Upper lobe of left lung (tissue), 6 donors: ENCODE measurements at regions not wholly inside any gene's neighbourhood (a gene's known extent, or its start where the extent isn't known, plus 50 kb on each side); places are given as distances from the start of the nearest gene placed in this dataset.

Experiments
- ATAC-seq, 2 donors: fragments of 200-7000 bp; cut with Tn5 transposase; one replicate each; pipeline ENCODE4 v1.9.1; 2022; ENCODE audit warnings: mild to moderate bottlenecking in 2 of 2, moderate library complexity in 2 of 2; ENCODE audit not compliant: low FRiP score in 2 of 2
- DNase-seq, 2 donors: peaks; one replicate each; pipeline ENCODE4 v3.0.0-alpha.2; 2019 to 2020
- H3K27ac ChIP-seq, 4 donors: fragments of 200-600 bp; sonication (generic); one replicate each; pipeline ENCODE4 v1.5.1; 2016 to 2019
- H3K27me3 ChIP-seq, 4 donors: fragments of 200-600 bp; sonication (generic); one replicate each; pipeline ENCODE4 v1.5.1; 2017 to 2019
- H3K36me3 ChIP-seq, 4 donors: fragments of 200-600 bp; sonication (generic); one replicate each; pipeline ENCODE4 v1.5.1; 2016 to 2019
- H3K4me1 ChIP-seq, 4 donors: fragments of 200-600 bp; sonication (generic); one replicate each; pipeline ENCODE4 v1.5.1; 2018 to 2019
- H3K4me3 ChIP-seq, 4 donors: fragments of 200-600 bp; sonication (generic); one replicate each; pipeline ENCODE4 v1.5.1; 2017 to 2019; ENCODE audit warnings: mild to moderate bottlenecking in 2 of 4, moderate library complexity in 1 of 4
- H3K9me3 ChIP-seq, 4 donors: fragments of 200-600 bp; sonication (generic); one replicate each; pipeline ENCODE4 v1.5.1; 2018 to 2019
- CTCF ChIP-seq, 6 experiments: fragments of 450-650 bp in 4 of 6; fragments of 200-600 bp in 2 of 6; sonication (generic) in 2 of 6; IDR thresholded peaks; one replicate each; pipeline ENCODE4 v1.5.1; 2016 to 2019; ENCODE audit warnings: antibody characterized with exemption in 6 of 6
- EP300 ChIP-seq, 4 donors: sonication (generic); formaldehyde crosslinking; IDR thresholded peaks; one replicate each; pipeline ENCODE4 v1.5.1; 2017; ENCODE audit warnings: antibody characterized with exemption in 4 of 4, control low read depth in 2 of 4
- POLR2A ChIP-seq, 4 donors: fragments of 450-650 bp; IDR thresholded peaks; one replicate each; pipeline ENCODE4 v1.5.1; 2016 to 2017; ENCODE audit warnings: antibody characterized with exemption in 4 of 4, mild to moderate bottlenecking in 2 of 4
- POLR2AphosphoS5 ChIP-seq, 2 donors: sonication (generic); formaldehyde crosslinking; IDR thresholded peaks; one replicate each; pipeline ENCODE4 v1.5.1; 2017; ENCODE audit warnings: antibody characterized with exemption in 2 of 2
- WGBS, 2 donors: methylation state at CpG; one replicate each; pipeline ENCODE4 v1.1.5; 2017 to 2018; 5-methylcytosine and 5-hydroxymethylcytosine counted together
- donor health status: DM: no; HTN: no; CAD: no; lungs with moderate emphysema.
- donor health status: DM: no; HTN: yes; CAD: no; lungs with severe emphysema.

- TF ChIP-seq EP300 (IDR thresholded peaks at IDR 0.05) (no peak), CTCF (IDR thresholded peaks at IDR 0.05) (no peak)
- DNase-seq (no peak), ATAC-seq (no peak)
- no peaks in the 10 kb centered on the region for H3K27me3 ChIP-seq
- H3K27ac ChIP-seq, result no peak overlapping the region
- no peaks in the 10 kb centered on the region for H3K36me3 ChIP-seq
- H3K4me1 ChIP-seq, result no peaks in the 10 kb centered on the region
- peaks cover 0 to 6% (median 0%) of the 10 kb centered on the region in 4 donors for H3K9me3 ChIP-seq
- no peak overlapping the region for H3K4me3 ChIP-seq
- 87 to 93% methylated on average over 12 to 15 of the region's 17 CpGs for WGBS, 2 donors
These were observed 221.2 kb upstream of the ATP6AP2 start for GRCh38 chrX:40359593-40359992.

- Histone ChIP-seq H3K4me1 (no peaks in the 10 kb centered on the region), H3K36me3 (no peaks in the 10 kb centered on the region), H3K9me3 (peaks cover 0 to 6% (median 0%) of the 10 kb centered on the region in 4 donors), H3K4me3 (no peak overlapping the region), H3K27me3 (no peaks in the 10 kb centered on the region), H3K27ac (no peak overlapping the region)
- ATAC-seq, result no peak
- 97% methylated on average over 15 of the region's 15 CpGs; no CpG with 5 or more reads in 1 of the 2 donors for WGBS, 2 donors
- TF ChIP-seq EP300 (IDR thresholded peaks at IDR 0.05), result no peak
- no peak for TF ChIP-seq POLR2AphosphoS5 (IDR thresholded peaks at IDR 0.05)
- no peak for TF ChIP-seq CTCF (IDR thresholded peaks at IDR 0.05)
- no peak for TF ChIP-seq POLR2A (IDR thresholded peaks at IDR 0.05)
- no peak for DNase-seq
These were observed 221.8 kb upstream of the ATP6AP2 start for GRCh38 chrX:40358994-40359393.

- Histone ChIP-seq H3K4me3 (no peak overlapping the region), H3K36me3 (no peaks in the 10 kb centered on the region), H3K9me3 (peaks cover 0 to 9% (median 0%) of the 10 kb centered on the region in 4 donors), H3K27ac (no peak overlapping the region), H3K4me1 (no peaks in the 10 kb centered on the region), H3K27me3 (no peaks in the 10 kb centered on the region)
- no peak for TF ChIP-seq POLR2A (IDR thresholded peaks at IDR 0.05)
- TF ChIP-seq CTCF (IDR thresholded peaks at IDR 0.05), result no peak
- no peak for TF ChIP-seq POLR2AphosphoS5 (IDR thresholded peaks at IDR 0.05)
- DNase-seq (no peak), ATAC-seq (no peak)
- WGBS, 2 donors, result 87 to 88% methylated on average over 2 of the region's 2 CpGs
These were observed 231.5 kb upstream of the ATP6AP2 start for GRCh38 chrX:40349251-40349650.

- TF ChIP-seq POLR2AphosphoS5 (IDR thresholded peaks at IDR 0.05) (no peak), CTCF (IDR thresholded peaks at IDR 0.05) (no peak), POLR2A (IDR thresholded peaks at IDR 0.05) (no peak), EP300 (IDR thresholded peaks at IDR 0.05) (no peak)
- Histone ChIP-seq H3K27me3 (no peaks in the 10 kb centered on the region), H3K4me3 (no peak overlapping the region), H3K9me3 (peaks cover 0 to 9% (median 0%) of the 10 kb centered on the region in 4 donors), H3K27ac (no peak overlapping the region), H3K4me1 (no peaks in the 10 kb centered on the region), H3K36me3 (no peaks in the 10 kb centered on the region)
- DNase-seq, result no peak
- 78 to 100% methylated on average over 1 of the region's 1 CpG for WGBS, 2 donors
- ATAC-seq, result no peak
These were observed 234.4 kb upstream of the ATP6AP2 start for GRCh38 chrX:40346379-40346778.

- no peak overlapping the region for H3K4me3 ChIP-seq
- H3K36me3 ChIP-seq, result no peaks in the 10 kb centered on the region
- no peaks in the 10 kb centered on the region for H3K27me3 ChIP-seq
- TF ChIP-seq CTCF (IDR thresholded peaks at IDR 0.05), result no peak
- TF ChIP-seq EP300 (IDR thresholded peaks at IDR 0.05), result no peak
- no peak for TF ChIP-seq POLR2A (IDR thresholded peaks at IDR 0.05)
- no peak for TF ChIP-seq POLR2AphosphoS5 (IDR thresholded peaks at IDR 0.05)
- H3K4me1 ChIP-seq, result no peaks in the 10 kb centered on the region
- DNase-seq (peak in 1 of 2 donors; percentile 40), ATAC-seq (no peak)
- 86% methylated on average over 11 of the region's 12 CpGs; no CpG with 5 or more reads in 1 of the 2 donors for WGBS, 2 donors
- H3K9me3 ChIP-seq, result peaks cover 0 to 9% (median 0%) of the 10 kb centered on the region in 4 donors
- no peak overlapping the region for H3K27ac ChIP-seq
These were observed 237.5 kb upstream of the ATP6AP2 start for GRCh38 chrX:40343319-40343718.
